ENCODE measurements at regions not wholly inside any gene's neighbourhood (a gene's known extent, or its start where the extent isn't known, plus 50 kb on each side); places are given as distances from the start of the nearest gene placed in this dataset.
A peak's percentile ranks its signal among the peaks of the same experiment; 100 is the strongest.

GRCh38 chr3:115208066-115208750 is 61.1 kb upstream of the ZBTB20 start:
- H3K9me3 ChIP-seq (replicated peaks; ENCODE audit: control insufficient read depth, insufficient read depth, low read length), result no peaks in the 10 kb centered on the region
- H4K20me1 ChIP-seq (ENCODE audit: control insufficient read depth, insufficient read depth), result no peaks in the 10 kb centered on the region
- H3K36me3 ChIP-seq (ENCODE audit: control insufficient read depth in 2 of 2, insufficient read depth in 2 of 2, low read length in 1 of 2), result no peaks in the 10 kb centered on the region
- H3K4me3 ChIP-seq, result no peak overlapping the region
- H3K27ac ChIP-seq (ENCODE audit: control insufficient read depth, insufficient read depth), result no peak overlapping the region
- no peak overlapping the region for H3K9ac ChIP-seq (ENCODE audit: control insufficient read depth, insufficient read depth, low read length)
- intact Hi-C loops (cut with micrococcal nuclease; ENCODE audit: unreplicated experiment), result no loop called here
- DNase-seq (ENCODE audit: low read depth, low spot score) (no peak), ATAC-seq (no peak; the same call in 2 of the 3 replicates), FAIRE-seq (no peak)
- SMC1A ChIA-PET (ENCODE audit: uncharacterized antibody, unreplicated experiment), result interaction anchor here (1.1 to 1.3 kb wide), 3 partner anchors 21 to 116 kb away, joined by 3 to 5 read pairs (median 3); no protein-coding TSS in a partner anchor
- H2AFZ ChIP-seq (ENCODE audit: control insufficient read depth, low read depth, low read length), result no peak overlapping the region
- RAD21 ChIA-PET (ENCODE audit: unreplicated experiment), result interaction anchor here (1.4 kb wide), 2 partner anchors 21 to 576 kb away, joined by 5 read pairs; no protein-coding TSS in a partner anchor
- CTCF ChIA-PET, result interaction anchor here (1.1 to 1.9 kb wide), 3 partner anchors 10 to 113 kb away, joined by 5 to 10 read pairs (median 6); no protein-coding TSS in a partner anchor
- in situ Hi-C loops (cut with MboI), result no loop called here
- TF ChIP-seq ZNF622 (IDR thresholded peaks at IDR 0.05) (no peak), ZNF384 (IDR thresholded peaks at IDR 0.05; ENCODE audit: borderline replicate concordance, low read depth, low read length) (peak; percentile 11; the same call in 1 of the 2 replicates)
- BruUV-seq (replicated peaks), result no TSS peak
- WGBS (ENCODE audit: insufficient coverage, insufficient replicate concordance, low lambda C conversion rate, missing lambda C conversion rate), result 53% methylated on average over 3 of the region's 3 CpGs
- no peak overlapping the region for H3K4me2 ChIP-seq (ENCODE audit: control insufficient read depth, insufficient read depth)
- H3K27me3 ChIP-seq (replicated peaks in 1 of 2; ENCODE audit: control insufficient read depth in 2 of 2, insufficient read depth in 2 of 2, low read length in 1 of 2), result no peaks in the 10 kb centered on the region
- H3K4me1 ChIP-seq (ENCODE audit: control insufficient read depth, insufficient read depth, low read length), result no peaks in the 10 kb centered on the region
- no peaks in the 10 kb centered on the region for H3K79me2 ChIP-seq (ENCODE audit: control insufficient read depth, insufficient read depth, low read length)
- POLR2A ChIA-PET, result no interaction called here

- RAD21 ChIA-PET (ENCODE audit: unreplicated experiment), result no interaction called here
- Histone ChIP-seq H3K27ac (ENCODE audit: control insufficient read depth, insufficient read depth) (no peak overlapping the region), H3K27me3 (replicated peaks in 1 of 2; ENCODE audit: control insufficient read depth in 2 of 2, insufficient read depth in 2 of 2, low read length in 1 of 2) (no peaks in the 10 kb centered on the region), H3K4me1 (ENCODE audit: control insufficient read depth, insufficient read depth, low read length) (no peaks in the 10 kb centered on the region), H3K9ac (ENCODE audit: control insufficient read depth, insufficient read depth, low read length) (no peak overlapping the region), H3K79me2 (ENCODE audit: control insufficient read depth, insufficient read depth, low read length) (no peaks in the 10 kb centered on the region), H3K36me3 (ENCODE audit: control insufficient read depth in 2 of 2, insufficient read depth in 2 of 2, low read length in 1 of 2) (no peaks in the 10 kb centered on the region), H4K20me1 (ENCODE audit: control insufficient read depth, insufficient read depth) (no peaks in the 10 kb centered on the region), H3K4me3 (no peak overlapping the region), H2AFZ (ENCODE audit: control insufficient read depth, low read depth, low read length) (no peak overlapping the region), H3K4me2 (ENCODE audit: control insufficient read depth, insufficient read depth) (no peak overlapping the region), H3K9me3 (replicated peaks; ENCODE audit: control insufficient read depth, insufficient read depth, low read length) (no peaks in the 10 kb centered on the region)
- CTCF ChIA-PET, result interaction anchor here (1.0 to 1.4 kb wide), 3 partner anchors 70 to 573 kb away, joined by 3 to 4 read pairs (median 3); no protein-coding TSS in a partner anchor
- in situ Hi-C loops (cut with MboI) (no loop called here), intact Hi-C loops (cut with micrococcal nuclease; ENCODE audit: unreplicated experiment) (no loop called here)
- POLR2A ChIA-PET, result no interaction called here
- TF ChIP-seq RBBP5 (conservative IDR thresholded peaks at IDR 0.05) (no peak), ZNF274 (IDR thresholded peaks at IDR 0.05; ENCODE audit: insufficient read depth, insufficient read length) (no peak)
- 28% methylated on average over 4 of the region's 4 CpGs for WGBS (ENCODE audit: insufficient coverage, insufficient replicate concordance, low lambda C conversion rate, missing lambda C conversion rate)
- SMC1A ChIA-PET (ENCODE audit: uncharacterized antibody, unreplicated experiment), result interaction anchor here (0.7 kb wide), 1 partner anchor 7 kb away, joined by 4 read pairs; no protein-coding TSS in a partner anchor
- no peak for ATAC-seq
- no peak for FAIRE-seq
- DNase-seq (ENCODE audit: low read depth, low spot score), result no peak
- no TSS peak for BruUV-seq (replicated peaks)
Measured at GRCh38 chr3:115211810-115212492, 64.9 kb upstream of the ZBTB20 start.
